ENCODE measurements at regions not wholly inside any gene's neighbourhood (a gene's known extent, or its start where the extent isn't known, plus 50 kb on each side); places are given as distances from the start of the nearest gene placed in this dataset.
A peak's percentile ranks its signal among the peaks of the same experiment; 100 is the strongest.
"Not testable (repeated sequence)": the region's sequence is repeated elsewhere in the genome, so short reads cannot be mapped to it uniquely, and the experiment has no call there.

GRCh38 chr13:39803156-39803555, 147.7 kb downstream of the COG6 start:
- no peak for DNase-seq (ENCODE audit: low spot score)

GRCh38 chr13:39803851-39804250, 148.4 kb downstream of the COG6 start:
- DNase-seq (ENCODE audit: low spot score), result no peak

- no peak for DNase-seq (ENCODE audit: low spot score)
Observed at GRCh38 chr13:39804332-39805210, 149.1 kb downstream of the COG6 start.

- no peak for DNase-seq (ENCODE audit: low spot score)
Observed at GRCh38 chr13:39809466-39809865, 154.0 kb downstream of the COG6 start.

GRCh38 chr13:39810091-39810877, 154.8 kb downstream of the COG6 start:
- DNase-seq (ENCODE audit: low spot score), result no peak

- DNase-seq (ENCODE audit: low spot score), result no peak
Observed at GRCh38 chr13:39811051-39811450, 155.6 kb downstream of the COG6 start.

GRCh38 chr13:39811696-39812095, 156.2 kb downstream of the COG6 start:
- no peak for DNase-seq (ENCODE audit: low spot score)

GRCh38 chr13:39815345-39816111, 160.1 kb downstream of the COG6 start:
- no peak for DNase-seq (ENCODE audit: low spot score)

- DNase-seq (ENCODE audit: low spot score), result no peak
Observed at GRCh38 chr13:39816936-39817335, 161.5 kb downstream of the COG6 start.

- DNase-seq (ENCODE audit: low spot score), result peak; percentile 14
Observed at GRCh38 chr13:39818953-39819352, 163.5 kb downstream of the COG6 start.

- no peak for DNase-seq (ENCODE audit: low spot score)
Observed at GRCh38 chr13:39820606-39821005, 165.1 kb downstream of the COG6 start.

GRCh38 chr13:39821977-39822376, 166.5 kb downstream of the COG6 start:
- DNase-seq (ENCODE audit: low spot score), result no peak

GRCh38 chr13:39822437-39822836, 167.0 kb downstream of the COG6 start:
- DNase-seq (ENCODE audit: low spot score), result no peak

- DNase-seq (ENCODE audit: low spot score), result no peak
Observed at GRCh38 chr13:39823063-39823713, 167.7 kb downstream of the COG6 start.

- no peak for DNase-seq (ENCODE audit: low spot score)
Observed at GRCh38 chr13:39825886-39826285, 170.4 kb downstream of the COG6 start.

- DNase-seq (ENCODE audit: low spot score), result no peak
Observed at GRCh38 chr13:39835253-39835652, 179.8 kb downstream of the COG6 start.

GRCh38 chr13:39836038-39836437, 180.6 kb downstream of the COG6 start:
- DNase-seq (ENCODE audit: low spot score), result no peak

- not testable (repeated sequence) for DNase-seq (ENCODE audit: low spot score)
Observed at GRCh38 chr13:39837866-39838265, 182.4 kb downstream of the COG6 start.

GRCh38 chr13:39840201-39840600, 184.7 kb downstream of the COG6 start:
- no peak for DNase-seq (ENCODE audit: low spot score)

- DNase-seq (ENCODE audit: low spot score), result no peak
Observed at GRCh38 chr13:39847336-39847735, 191.9 kb downstream of the COG6 start.

GRCh38 chr13:39855236-39855635, 199.8 kb downstream of the COG6 start:
- no peak for DNase-seq (ENCODE audit: low spot score)

- DNase-seq (ENCODE audit: low spot score), result no peak
Observed at GRCh38 chr13:39856714-39857113, 201.3 kb downstream of the COG6 start.
